GM12891 (cell line): ENCODE measurements at regions not wholly inside any gene's neighbourhood (a gene's known extent, or its start where the extent isn't known, plus 50 kb on each side); places are given as distances from the start of the nearest gene placed in this dataset.

Experiments used
- POLR2A ChIP-seq: IDR thresholded peaks from 2 replicates; pipeline ENCODE4 v1.6.1; 2011; ENCODE audit warnings: low read depth, low read length, control low read depth
- POLR2AphosphoS5 ChIP-seq: IDR thresholded peaks from 2 replicates; pipeline ENCODE4 v1.6.1; 2011; ENCODE audit warnings: low read depth, low read length, control low read depth
- TAF1 ChIP-seq: IDR thresholded peaks from 2 replicates; pipeline ENCODE4 v1.6.1; 2011; ENCODE audit warnings: low read depth, low read length, control low read depth

GRCh38 chr13:33919120-33919519 is 101.2 kb downstream of the RFC3 start:
- TF ChIP-seq POLR2AphosphoS5 (no peak), POLR2A (no peak), TAF1 (no peak)
